Neural progenitor cell (in vitro differentiated cells): ENCODE measurements at regions not wholly inside any gene's neighbourhood (a gene's known extent, or its start where the extent isn't known, plus 50 kb on each side); places are given as distances from the start of the nearest gene placed in this dataset.

Experiments used
- EZH2 ChIP-seq: fragments of 200-600 bp; sonication (generic); IDR thresholded peaks from 2 replicates; pipeline ENCODE4 v1.6.1; 2017; ENCODE audit warnings: antibody characterized with exemption, mild to moderate bottlenecking, moderate library complexity
- EZH2phosphoT487 ChIP-seq: fragments of 200-600 bp; sonication (generic); IDR thresholded peaks from 2 replicates; pipeline ENCODE4 v1.6.1; 2017; ENCODE audit warnings: antibody characterized with exemption
- TF ChIP-seq, protein P1 (sequence below): fragments of 200-600 bp; sonication (generic); IDR thresholded peaks from 2 replicates; pipeline ENCODE4 v1.5.1; 2017; ENCODE audit warnings: antibody characterized with exemption, mild to moderate bottlenecking

- TF ChIP-seq, protein P1, sequence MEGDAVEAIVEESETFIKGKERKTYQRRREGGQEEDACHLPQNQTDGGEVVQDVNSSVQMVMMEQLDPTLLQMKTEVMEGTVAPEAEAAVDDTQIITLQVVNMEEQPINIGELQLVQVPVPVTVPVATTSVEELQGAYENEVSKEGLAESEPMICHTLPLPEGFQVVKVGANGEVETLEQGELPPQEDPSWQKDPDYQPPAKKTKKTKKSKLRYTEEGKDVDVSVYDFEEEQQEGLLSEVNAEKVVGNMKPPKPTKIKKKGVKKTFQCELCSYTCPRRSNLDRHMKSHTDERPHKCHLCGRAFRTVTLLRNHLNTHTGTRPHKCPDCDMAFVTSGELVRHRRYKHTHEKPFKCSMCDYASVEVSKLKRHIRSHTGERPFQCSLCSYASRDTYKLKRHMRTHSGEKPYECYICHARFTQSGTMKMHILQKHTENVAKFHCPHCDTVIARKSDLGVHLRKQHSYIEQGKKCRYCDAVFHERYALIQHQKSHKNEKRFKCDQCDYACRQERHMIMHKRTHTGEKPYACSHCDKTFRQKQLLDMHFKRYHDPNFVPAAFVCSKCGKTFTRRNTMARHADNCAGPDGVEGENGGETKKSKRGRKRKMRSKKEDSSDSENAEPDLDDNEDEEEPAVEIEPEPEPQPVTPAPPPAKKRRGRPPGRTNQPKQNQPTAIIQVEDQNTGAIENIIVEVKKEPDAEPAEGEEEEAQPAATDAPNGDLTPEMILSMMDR: no peak
- TF ChIP-seq EZH2: no peak
- TF ChIP-seq EZH2phosphoT487: no peak
Observed at GRCh38 chr17:79202480-79202879, 127.9 kb downstream of the ENGASE start.
